ENCODE measurements at regions not wholly inside any gene's neighbourhood (a gene's known extent, or its start where the extent isn't known, plus 50 kb on each side); places are given as distances from the start of the nearest gene placed in this dataset.

DNA sequence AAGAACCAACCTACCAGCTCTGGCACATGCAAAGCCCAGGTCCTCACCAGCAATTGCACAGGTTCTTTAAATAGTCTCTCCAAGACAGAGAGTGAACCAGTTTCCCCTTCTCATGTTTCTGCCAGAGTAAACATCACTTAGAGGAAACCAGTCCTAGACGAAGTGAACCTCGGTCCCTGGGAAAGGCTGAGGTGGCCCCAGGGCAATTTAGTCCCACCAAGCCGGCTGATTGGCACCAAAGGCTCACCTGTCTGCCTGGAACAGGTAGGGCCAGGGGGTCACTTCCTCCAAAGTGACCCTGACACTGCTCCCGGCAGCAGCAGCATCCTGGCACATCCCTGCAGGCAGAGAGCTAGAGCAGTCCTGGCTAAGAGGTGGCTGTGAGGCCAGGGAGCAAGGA is 122.9 kb upstream of the ZNF507 start:
- DNase-seq (ENCODE audit: low read depth) = no peak
- TF ChIP-seq, protein P1, sequence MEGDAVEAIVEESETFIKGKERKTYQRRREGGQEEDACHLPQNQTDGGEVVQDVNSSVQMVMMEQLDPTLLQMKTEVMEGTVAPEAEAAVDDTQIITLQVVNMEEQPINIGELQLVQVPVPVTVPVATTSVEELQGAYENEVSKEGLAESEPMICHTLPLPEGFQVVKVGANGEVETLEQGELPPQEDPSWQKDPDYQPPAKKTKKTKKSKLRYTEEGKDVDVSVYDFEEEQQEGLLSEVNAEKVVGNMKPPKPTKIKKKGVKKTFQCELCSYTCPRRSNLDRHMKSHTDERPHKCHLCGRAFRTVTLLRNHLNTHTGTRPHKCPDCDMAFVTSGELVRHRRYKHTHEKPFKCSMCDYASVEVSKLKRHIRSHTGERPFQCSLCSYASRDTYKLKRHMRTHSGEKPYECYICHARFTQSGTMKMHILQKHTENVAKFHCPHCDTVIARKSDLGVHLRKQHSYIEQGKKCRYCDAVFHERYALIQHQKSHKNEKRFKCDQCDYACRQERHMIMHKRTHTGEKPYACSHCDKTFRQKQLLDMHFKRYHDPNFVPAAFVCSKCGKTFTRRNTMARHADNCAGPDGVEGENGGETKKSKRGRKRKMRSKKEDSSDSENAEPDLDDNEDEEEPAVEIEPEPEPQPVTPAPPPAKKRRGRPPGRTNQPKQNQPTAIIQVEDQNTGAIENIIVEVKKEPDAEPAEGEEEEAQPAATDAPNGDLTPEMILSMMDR (IDR thresholded peaks at IDR 0.05; ENCODE audit: low read depth, low read length, missing control alignments) = no peak
- no peak overlapping the region for H3K4me3 ChIP-seq (ENCODE audit: low read depth, low read length)

- no peak for DNase-seq (ENCODE audit: low read depth)
- no peak overlapping the region for H3K4me3 ChIP-seq (ENCODE audit: low read depth, low read length)
- TF ChIP-seq, protein P1 (IDR thresholded peaks at IDR 0.05; ENCODE audit: low read depth, low read length, missing control alignments) = no peak
Observed at GRCh38 chr19:32223106-32223505, 122.3 kb upstream of the ZNF507 start.

DNA sequence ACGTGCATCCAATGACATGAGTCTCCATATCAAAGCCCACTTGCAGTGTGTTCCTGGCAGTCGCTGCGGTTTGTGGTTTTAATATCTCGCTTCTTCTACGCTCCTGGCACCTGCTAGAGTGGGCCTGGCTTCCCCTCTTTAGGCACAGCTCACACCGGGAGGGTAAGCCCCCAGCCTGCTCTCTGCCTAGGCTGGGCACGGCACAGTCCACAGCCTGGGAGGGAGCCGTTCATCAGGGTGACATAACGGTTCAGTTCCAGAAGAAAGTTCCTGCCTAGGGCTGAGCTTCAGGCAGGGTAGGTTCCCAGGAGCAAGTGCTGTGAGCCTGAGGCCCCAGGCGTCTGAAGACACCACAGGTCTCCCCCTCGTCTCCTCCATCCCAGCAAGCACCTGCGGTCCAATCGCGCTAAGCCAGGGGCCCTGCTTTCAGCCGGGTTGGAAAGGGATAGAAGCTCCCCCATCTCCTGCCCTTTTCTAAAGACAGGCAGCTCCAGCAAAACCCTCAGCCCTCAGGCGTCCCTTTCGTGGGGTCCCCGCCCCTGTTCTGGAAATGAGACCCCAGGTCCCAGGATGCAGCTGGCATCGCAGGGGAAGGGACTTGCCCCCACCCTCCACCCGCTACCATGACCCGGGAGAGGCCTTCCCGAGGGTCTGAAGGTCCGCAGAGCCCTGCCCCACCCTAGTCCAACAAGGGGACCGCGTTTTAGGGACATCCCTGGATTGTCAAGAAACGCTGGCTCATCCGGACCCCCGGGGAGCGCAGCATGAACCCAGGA is 121.6 kb upstream of the ZNF507 start:
- DNase-seq (ENCODE audit: low read depth) = no peak
- no peak overlapping the region for H3K4me3 ChIP-seq (ENCODE audit: low read depth, low read length)
- TF ChIP-seq, protein P1 (IDR thresholded peaks at IDR 0.05; ENCODE audit: low read depth, low read length, missing control alignments) = no peak

DNA sequence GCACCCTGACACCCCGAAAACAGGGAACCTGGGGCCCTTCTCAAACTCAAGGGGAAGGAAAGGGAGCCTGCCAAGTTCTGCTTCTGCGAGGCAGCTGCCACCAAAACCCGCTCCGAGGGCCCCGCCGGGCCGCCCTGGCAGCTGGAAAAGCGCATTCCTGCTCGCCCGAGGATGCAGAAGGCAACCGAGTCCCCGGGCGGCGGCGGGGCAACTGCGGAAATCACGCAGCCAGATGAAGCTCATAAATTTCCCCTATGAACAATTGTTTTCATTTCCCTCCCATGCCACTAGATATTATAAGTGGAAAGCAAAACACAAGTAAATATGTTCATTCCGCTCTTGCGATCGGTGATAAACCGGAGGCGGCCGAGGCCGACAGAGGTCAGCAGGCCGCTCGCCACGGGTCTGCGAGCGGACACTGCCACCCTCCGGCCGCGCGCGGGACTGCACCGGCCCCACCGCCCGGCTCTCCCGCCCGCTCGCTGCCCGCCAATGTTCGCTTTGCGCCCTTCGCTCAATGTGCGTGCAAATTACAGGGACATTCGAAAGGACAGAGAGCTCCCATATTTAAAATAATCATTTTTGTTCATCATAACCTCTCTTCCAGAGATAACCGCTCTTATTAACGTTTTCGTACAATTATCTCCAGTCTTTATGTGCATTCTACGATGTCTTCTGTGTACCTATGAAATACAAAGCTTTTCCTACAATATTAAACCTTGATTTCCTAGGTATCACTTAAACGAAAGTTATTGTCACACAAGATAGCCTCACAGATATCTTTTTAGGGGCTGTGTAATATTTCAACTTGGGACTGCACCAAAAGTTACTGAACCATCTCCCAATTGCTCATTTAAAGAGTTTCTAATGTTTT is 120.8 kb upstream of the ZNF507 start:
- no peak overlapping the region for H3K4me3 ChIP-seq (ENCODE audit: low read depth, low read length)
- TF ChIP-seq, protein P1 (IDR thresholded peaks at IDR 0.05; ENCODE audit: low read depth, low read length, missing control alignments) = peak; percentile 86
- DNase-seq (ENCODE audit: low read depth) = no peak

GRCh38 chr19:32227561-32228165 is 117.7 kb upstream of the ZNF507 start:
- DNase-seq (ENCODE audit: low read depth) = no peak
- TF ChIP-seq, protein P1 (IDR thresholded peaks at IDR 0.05; ENCODE audit: low read depth, low read length, missing control alignments) = no peak
- no peak overlapping the region for H3K4me3 ChIP-seq (ENCODE audit: low read depth, low read length)

GRCh38 chr19:32230441-32230840 is 115.0 kb upstream of the ZNF507 start:
- H3K4me3 ChIP-seq (ENCODE audit: low read depth, low read length) = no peak overlapping the region
- TF ChIP-seq, protein P1 (IDR thresholded peaks at IDR 0.05; ENCODE audit: low read depth, low read length, missing control alignments) = no peak
- no peak for DNase-seq (ENCODE audit: low read depth)

Data from GM12864 (cell line).